Peyer's patch (tissue), 4 donors: ENCODE measurements at regions not wholly inside any gene's neighbourhood (a gene's known extent, or its start where the extent isn't known, plus 50 kb on each side); places are given as distances from the start of the nearest gene placed in this dataset.

Experiments
- DNase-seq, 3 donors: peaks; one replicate each; pipeline ENCODE4 v3.0.0-alpha.2; 2017 to 2019
- H3K27ac ChIP-seq, 4 donors: fragments of 200-600 bp; sonication (generic); one replicate each; pipeline ENCODE4 v1.5.1; 2016 to 2019
- H3K27me3 ChIP-seq, 2 donors: fragments of 200-600 bp; sonication (generic); one replicate each; pipeline ENCODE4 v1.5.1; 2019
- H3K36me3 ChIP-seq, 3 donors: fragments of 200-600 bp; sonication (generic); one replicate each; pipeline ENCODE4 v1.5.1; 2016 to 2019
- H3K4me1 ChIP-seq, 4 donors: fragments of 200-600 bp; sonication (generic); one replicate each; pipeline ENCODE4 v1.5.1; 2016 to 2019
- H3K4me3 ChIP-seq, 4 donors: fragments of 200-600 bp; sonication (generic); 1 replicate in 3 of 4; 2 replicates in 1 of 4; pipeline ENCODE4 v1.5.1; 2016 to 2019; ENCODE audit warnings: mild to moderate bottlenecking in 1 of 4
- H3K9me3 ChIP-seq, 4 donors: fragments of 200-600 bp; sonication (generic); one replicate each; pipeline ENCODE4 v1.5.1; 2016 to 2019; ENCODE audit warnings: mild to moderate bottlenecking in 1 of 4
- CTCF ChIP-seq, 6 experiments: fragments of 450-650 bp in 4 of 6; fragments of 200-600 bp in 2 of 6; sonication (generic) in 1 of 6; IDR thresholded peaks; one replicate each; pipeline ENCODE4 v1.5.1; 2017 to 2019; ENCODE audit warnings: antibody characterized with exemption in 6 of 6, mild to moderate bottlenecking in 3 of 6, moderate library complexity in 1 of 6
- POLR2A ChIP-seq, 2 donors: fragments of 450-650 bp; IDR thresholded peaks; one replicate each; pipeline ENCODE4 v1.5.1; 2017; ENCODE audit warnings: antibody characterized with exemption in 2 of 2, mild to moderate bottlenecking in 2 of 2, moderate library complexity in 2 of 2

- Histone ChIP-seq H3K9me3 (no peaks in the 10 kb centered on the region), H3K4me3 (no peak overlapping the region), H3K27ac (no peak overlapping the region), H3K36me3 (no peaks in the 10 kb centered on the region), H3K27me3 (no peaks in the 10 kb centered on the region), H3K4me1 (no peaks in the 10 kb centered on the region)
- DNase-seq, result no peak
- TF ChIP-seq POLR2A (IDR thresholded peaks at IDR 0.05) (no peak), CTCF (IDR thresholded peaks at IDR 0.05) (no peak)
These were observed 88.4 kb upstream of the SLC7A11 start for GRCh38 chr4:138330531-138330930.

GRCh38 chr4:138329506-138330070 is 87.4 kb upstream of the SLC7A11 start:
- Histone ChIP-seq H3K36me3 (no peaks in the 10 kb centered on the region), H3K27me3 (no peaks in the 10 kb centered on the region), H3K9me3 (no peaks in the 10 kb centered on the region), H3K4me1 (no peaks in the 10 kb centered on the region), H3K27ac (no peak overlapping the region), H3K4me3 (no peak overlapping the region)
- TF ChIP-seq CTCF (IDR thresholded peaks at IDR 0.05) (no peak), POLR2A (IDR thresholded peaks at IDR 0.05) (no peak)
- no peak for DNase-seq

- Histone ChIP-seq H3K27me3 (no peaks in the 10 kb centered on the region), H3K4me3 (no peak overlapping the region), H3K9me3 (no peaks in the 10 kb centered on the region), H3K27ac (no peak overlapping the region), H3K36me3 (no peaks in the 10 kb centered on the region), H3K4me1 (no peaks in the 10 kb centered on the region)
- DNase-seq, result no peak
- TF ChIP-seq POLR2A (IDR thresholded peaks at IDR 0.05) (no peak), CTCF (IDR thresholded peaks at IDR 0.05) (no peak)
These were observed 85.2 kb upstream of the SLC7A11 start for GRCh38 chr4:138327338-138327737.

- TF ChIP-seq POLR2A (IDR thresholded peaks at IDR 0.05) (no peak), CTCF (IDR thresholded peaks at IDR 0.05) (no peak)
- no peak for DNase-seq
- Histone ChIP-seq H3K4me3 (no peak overlapping the region), H3K4me1 (no peaks in the 10 kb centered on the region), H3K9me3 (no peaks in the 10 kb centered on the region), H3K27ac (no peak overlapping the region), H3K27me3 (no peaks in the 10 kb centered on the region), H3K36me3 (no peaks in the 10 kb centered on the region)
These were observed 78.7 kb upstream of the SLC7A11 start for GRCh38 chr4:138320831-138321230.

- no peaks in the 10 kb centered on the region for H3K27me3 ChIP-seq
These were observed 77.9 kb upstream of the SLC7A11 start for GRCh38 chr4:138320030-138320429.

More at GRCh38 chr4:138320030-138320429, 77.9 kb upstream of the SLC7A11 start:
- Histone ChIP-seq H3K4me3 (no peak overlapping the region), H3K36me3 (no peaks in the 10 kb centered on the region), H3K27ac (no peak overlapping the region), H3K9me3 (no peaks in the 10 kb centered on the region), H3K4me1 (no peaks in the 10 kb centered on the region)
- DNase-seq, result no peak
- TF ChIP-seq POLR2A (IDR thresholded peaks at IDR 0.05), result no peak
- TF ChIP-seq CTCF (IDR thresholded peaks at IDR 0.05), result no peak
